Subcutaneous abdominal adipose tissue (tissue), 5 donors: ENCODE measurements at regions not wholly inside any gene's neighbourhood (a gene's known extent, or its start where the extent isn't known, plus 50 kb on each side); places are given as distances from the start of the nearest gene placed in this dataset.

ENCODE experiments used
- H3K27ac ChIP-seq: one replicate; pipeline ENCODE4 v1.7.0; 2013; ENCODE audit warnings: low read depth, mild to moderate bottlenecking, inconsistent platforms, low read length, moderate library complexity
- H3K27me3 ChIP-seq, 5 donors: one replicate each; pipeline ENCODE4 v1.7.0; 2013; ENCODE audit warnings: low read length in 5 of 5, inconsistent platforms in 1 of 5; ENCODE audit not compliant: control insufficient read depth in 5 of 5, insufficient read depth in 4 of 5
- H3K36me3 ChIP-seq, 5 donors: one replicate each; pipeline ENCODE4 v1.7.0; 2013; ENCODE audit warnings: low read length in 5 of 5; ENCODE audit not compliant: control insufficient read depth in 5 of 5, insufficient read depth in 5 of 5
- H3K4me1 ChIP-seq, 5 donors: one replicate each; pipeline ENCODE4 v1.7.0; 2013; ENCODE audit warnings: low read length in 5 of 5, mild to moderate bottlenecking in 3 of 5, moderate library complexity in 1 of 5; ENCODE audit not compliant: control insufficient read depth in 5 of 5, insufficient read depth in 5 of 5
- H3K4me3 ChIP-seq, 5 donors: one replicate each; pipeline ENCODE4 v1.7.0; 2013; ENCODE audit warnings: low read length in 5 of 5, low read depth in 1 of 5
- H3K9ac ChIP-seq, 5 donors: one replicate each; pipeline ENCODE4 v1.7.0; 2013; ENCODE audit warnings: low read length in 5 of 5, mild to moderate bottlenecking in 4 of 5, moderate library complexity in 3 of 5
- H3K9me3 ChIP-seq, 5 donors: one replicate each; pipeline ENCODE4 v1.7.0; 2013; ENCODE audit warnings: low read length in 5 of 5; ENCODE audit not compliant: control insufficient read depth in 5 of 5
- donor health status: healthy.
- donor health status: healthy.
- donor health status: healthy.
- donor health status: healthy.
- donor health status: healthy.

GRCh38 chr6:156598855-156599180 is 178.4 kb upstream of the ARID1B start:
- Histone ChIP-seq H3K4me3 (no peak overlapping the region), H3K27me3 (no peaks in the 10 kb centered on the region), H3K4me1 (peaks cover 0 to 20% (median 10%) of the 10 kb centered on the region in 5 donors), H3K9ac (no peak overlapping the region), H3K27ac (no peak overlapping the region), H3K36me3 (no peaks in the 10 kb centered on the region), H3K9me3 (peaks cover 0 to 3% (median 0%) of the 10 kb centered on the region in 5 donors)

- H3K9me3 ChIP-seq, result peaks cover 0 to 5% (median 0%) of the 10 kb centered on the region in 5 donors
- peaks cover 0 to 20% (median 10%) of the 10 kb centered on the region in 5 donors for H3K4me1 ChIP-seq
- H3K36me3 ChIP-seq, result no peaks in the 10 kb centered on the region
- no peaks in the 10 kb centered on the region for H3K27me3 ChIP-seq
- no peak overlapping the region for H3K9ac ChIP-seq
- H3K27ac ChIP-seq, result no peak overlapping the region
- H3K4me3 ChIP-seq, result peak overlapping the region in 1 of 5 donors; percentile 11
Observed at GRCh38 chr6:156598071-156598854, 178.9 kb upstream of the ARID1B start.

- Histone ChIP-seq H3K4me3 (no peak overlapping the region), H3K9me3 (peaks cover 0 to 5% (median 0%) of the 10 kb centered on the region in 5 donors), H3K4me1 (peaks cover 0 to 20% (median 10%) of the 10 kb centered on the region in 5 donors), H3K27ac (no peak overlapping the region), H3K9ac (no peak overlapping the region), H3K36me3 (no peaks in the 10 kb centered on the region), H3K27me3 (no peaks in the 10 kb centered on the region)
Observed at GRCh38 chr6:156597095-156597494, 180.1 kb upstream of the ARID1B start.

- Histone ChIP-seq H3K9me3 (peaks cover 0 to 5% (median 0%) of the 10 kb centered on the region in 5 donors), H3K36me3 (no peaks in the 10 kb centered on the region), H3K27ac (no peak overlapping the region), H3K27me3 (no peaks in the 10 kb centered on the region), H3K4me3 (no peak overlapping the region), H3K9ac (no peak overlapping the region), H3K4me1 (peaks cover 0 to 16% (median 6%) of the 10 kb centered on the region in 5 donors)
Observed at GRCh38 chr6:156595476-156595875, 181.7 kb upstream of the ARID1B start.

GRCh38 chr6:156593893-156594292 is 183.3 kb upstream of the ARID1B start:
- peaks cover 0 to 5% (median 0%) of the 10 kb centered on the region in 5 donors for H3K4me1 ChIP-seq
- H3K27ac ChIP-seq, result no peak overlapping the region
- H3K9me3 ChIP-seq, result peaks cover 0 to 5% (median 0%) of the 10 kb centered on the region in 5 donors
- no peak overlapping the region for H3K4me3 ChIP-seq
- H3K27me3 ChIP-seq, result no peaks in the 10 kb centered on the region
- H3K36me3 ChIP-seq, result no peaks in the 10 kb centered on the region
- no peak overlapping the region for H3K9ac ChIP-seq

GRCh38 chr6:156593127-156593526 is 184.1 kb upstream of the ARID1B start:
- Histone ChIP-seq H3K4me3 (no peak overlapping the region), H3K27me3 (no peaks in the 10 kb centered on the region), H3K36me3 (no peaks in the 10 kb centered on the region), H3K4me1 (no peaks in the 10 kb centered on the region), H3K9me3 (peaks cover 0 to 5% (median 0%) of the 10 kb centered on the region in 5 donors), H3K27ac (no peak overlapping the region), H3K9ac (no peak overlapping the region)

GRCh38 chr6:156590482-156590881 is 186.7 kb upstream of the ARID1B start:
- Histone ChIP-seq H3K9me3 (peaks cover 0 to 7% (median 0%) of the 10 kb centered on the region in 5 donors), H3K36me3 (no peaks in the 10 kb centered on the region), H3K9ac (no peak overlapping the region), H3K27me3 (no peaks in the 10 kb centered on the region), H3K4me1 (no peaks in the 10 kb centered on the region), H3K4me3 (no peak overlapping the region), H3K27ac (no peak overlapping the region)

GRCh38 chr6:156589281-156589680 is 187.9 kb upstream of the ARID1B start:
- H3K4me3 ChIP-seq, result no peak overlapping the region
- H3K9ac ChIP-seq, result no peak overlapping the region
- H3K27ac ChIP-seq, result no peak overlapping the region
- H3K36me3 ChIP-seq, result no peaks in the 10 kb centered on the region
- no peaks in the 10 kb centered on the region for H3K4me1 ChIP-seq
- H3K9me3 ChIP-seq, result peaks cover 0 to 7% (median 0%) of the 10 kb centered on the region in 5 donors
- H3K27me3 ChIP-seq, result no peaks in the 10 kb centered on the region

- Histone ChIP-seq H3K9ac (no peak overlapping the region), H3K4me3 (no peak overlapping the region), H3K27me3 (no peaks in the 10 kb centered on the region), H3K4me1 (no peaks in the 10 kb centered on the region), H3K27ac (no peak overlapping the region), H3K9me3 (peaks cover 0 to 2% (median 0%) of the 10 kb centered on the region in 5 donors), H3K36me3 (no peaks in the 10 kb centered on the region)
Observed at GRCh38 chr6:156587751-156588301, 189.4 kb upstream of the ARID1B start.

GRCh38 chr6:156587071-156587470 is 190.1 kb upstream of the ARID1B start:
- no peak overlapping the region for H3K9ac ChIP-seq
- peaks cover 0 to 2% (median 0%) of the 10 kb centered on the region in 5 donors for H3K9me3 ChIP-seq
- no peak overlapping the region for H3K27ac ChIP-seq
- H3K4me3 ChIP-seq, result no peak overlapping the region
- H3K36me3 ChIP-seq, result no peaks in the 10 kb centered on the region
- no peaks in the 10 kb centered on the region for H3K4me1 ChIP-seq
- no peaks in the 10 kb centered on the region for H3K27me3 ChIP-seq
